ENCODE measurements at regions not wholly inside any gene's neighbourhood (a gene's known extent, or its start where the extent isn't known, plus 50 kb on each side); places are given as distances from the start of the nearest gene placed in this dataset.
A peak's percentile ranks its signal among the peaks of the same experiment; 100 is the strongest.

DNA sequence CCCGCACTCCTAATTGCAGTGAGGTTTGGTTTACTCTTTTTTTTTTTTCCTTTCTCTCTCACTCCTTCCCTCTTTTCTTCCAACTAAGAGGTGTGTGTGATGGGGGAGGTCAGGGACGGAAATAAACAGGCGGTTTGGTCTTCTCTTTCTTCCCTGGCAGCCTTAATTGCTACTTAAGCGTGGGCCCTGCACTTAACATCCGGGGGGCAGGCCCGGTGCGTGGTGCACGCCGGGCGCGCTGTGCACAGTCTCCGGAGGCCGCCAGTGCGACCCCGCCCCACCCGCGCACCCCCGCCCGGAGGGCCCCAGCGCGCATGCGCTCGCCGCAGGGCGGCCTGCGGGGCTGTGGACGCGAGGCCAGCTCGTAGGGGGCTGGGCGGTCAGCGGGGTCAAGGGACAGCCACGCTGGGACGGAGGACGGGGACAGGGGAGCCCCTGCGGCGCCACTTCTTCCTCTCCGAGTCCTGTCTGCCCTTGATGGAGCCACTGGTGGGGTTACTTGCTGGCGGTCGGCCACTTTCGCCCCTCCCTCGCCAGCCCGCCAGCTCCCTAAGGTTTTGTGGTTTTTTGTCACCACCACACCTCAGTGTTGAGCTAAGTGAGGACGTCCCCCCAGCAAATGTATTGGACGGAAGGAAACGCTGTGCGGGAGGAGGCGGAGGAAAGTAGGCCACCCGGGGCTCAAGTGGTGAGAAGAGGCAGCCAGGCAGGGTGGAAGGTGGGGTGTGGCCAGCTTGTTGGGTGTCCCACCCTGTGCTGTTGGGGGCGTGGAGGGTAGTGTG lies 120.9 kb downstream of the MRM1 start:
- Histone ChIP-seq H3K36me3 (no peaks in the 10 kb centered on the region), H3K4me1 (peaks cover 0 to 12% (median 7%) of the 10 kb centered on the region in 4 donors), H3K4me3 (peak overlapping the region; percentile 30 to 55), H3K27me3 (peaks cover 0 to 52% of the 10 kb centered on the region in 2 donors), H3K9me3 (no peaks in the 10 kb centered on the region), H3K27ac (no peak overlapping the region)
- intact Hi-C loops (cut with DNase I; ENCODE audit: low total_unique reads) = no loop called here
- TF ChIP-seq, protein P1, sequence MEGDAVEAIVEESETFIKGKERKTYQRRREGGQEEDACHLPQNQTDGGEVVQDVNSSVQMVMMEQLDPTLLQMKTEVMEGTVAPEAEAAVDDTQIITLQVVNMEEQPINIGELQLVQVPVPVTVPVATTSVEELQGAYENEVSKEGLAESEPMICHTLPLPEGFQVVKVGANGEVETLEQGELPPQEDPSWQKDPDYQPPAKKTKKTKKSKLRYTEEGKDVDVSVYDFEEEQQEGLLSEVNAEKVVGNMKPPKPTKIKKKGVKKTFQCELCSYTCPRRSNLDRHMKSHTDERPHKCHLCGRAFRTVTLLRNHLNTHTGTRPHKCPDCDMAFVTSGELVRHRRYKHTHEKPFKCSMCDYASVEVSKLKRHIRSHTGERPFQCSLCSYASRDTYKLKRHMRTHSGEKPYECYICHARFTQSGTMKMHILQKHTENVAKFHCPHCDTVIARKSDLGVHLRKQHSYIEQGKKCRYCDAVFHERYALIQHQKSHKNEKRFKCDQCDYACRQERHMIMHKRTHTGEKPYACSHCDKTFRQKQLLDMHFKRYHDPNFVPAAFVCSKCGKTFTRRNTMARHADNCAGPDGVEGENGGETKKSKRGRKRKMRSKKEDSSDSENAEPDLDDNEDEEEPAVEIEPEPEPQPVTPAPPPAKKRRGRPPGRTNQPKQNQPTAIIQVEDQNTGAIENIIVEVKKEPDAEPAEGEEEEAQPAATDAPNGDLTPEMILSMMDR (IDR thresholded peaks at IDR 0.05) = no peak
- DNase-seq = no peak

DNA sequence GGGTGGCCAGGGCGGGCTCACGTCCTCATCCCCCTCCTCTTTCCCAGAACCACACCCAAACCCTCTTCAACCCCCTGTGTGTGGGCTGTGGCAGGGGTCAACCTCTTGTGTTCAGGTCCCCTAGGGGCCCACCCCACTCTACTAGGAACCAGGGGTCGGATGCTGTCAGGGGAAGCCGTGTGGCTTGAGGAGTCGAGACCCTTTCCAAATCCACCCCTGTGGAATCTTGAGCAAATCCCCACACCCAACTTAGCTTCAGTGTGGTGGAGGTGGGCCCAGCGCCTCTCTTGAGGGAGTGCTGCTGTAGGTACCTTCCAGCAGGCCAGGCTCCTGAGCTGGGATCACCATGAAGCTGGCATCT lies 121.5 kb downstream of the MRM1 start:
- intact Hi-C loops (cut with DNase I; ENCODE audit: low total_unique reads) = no loop called here
- Histone ChIP-seq H3K36me3 (no peaks in the 10 kb centered on the region), H3K27ac (no peak overlapping the region), H3K4me3 (peak overlapping the region in 1 of 2 donors; percentile 55), H3K27me3 (peaks cover 0 to 58% of the 10 kb centered on the region in 2 donors), H3K4me1 (peaks cover 0 to 12% (median 7%) of the 10 kb centered on the region in 4 donors), H3K9me3 (no peaks in the 10 kb centered on the region)
- TF ChIP-seq, protein P1 (IDR thresholded peaks at IDR 0.05) = no peak
- no peak for DNase-seq

DNA sequence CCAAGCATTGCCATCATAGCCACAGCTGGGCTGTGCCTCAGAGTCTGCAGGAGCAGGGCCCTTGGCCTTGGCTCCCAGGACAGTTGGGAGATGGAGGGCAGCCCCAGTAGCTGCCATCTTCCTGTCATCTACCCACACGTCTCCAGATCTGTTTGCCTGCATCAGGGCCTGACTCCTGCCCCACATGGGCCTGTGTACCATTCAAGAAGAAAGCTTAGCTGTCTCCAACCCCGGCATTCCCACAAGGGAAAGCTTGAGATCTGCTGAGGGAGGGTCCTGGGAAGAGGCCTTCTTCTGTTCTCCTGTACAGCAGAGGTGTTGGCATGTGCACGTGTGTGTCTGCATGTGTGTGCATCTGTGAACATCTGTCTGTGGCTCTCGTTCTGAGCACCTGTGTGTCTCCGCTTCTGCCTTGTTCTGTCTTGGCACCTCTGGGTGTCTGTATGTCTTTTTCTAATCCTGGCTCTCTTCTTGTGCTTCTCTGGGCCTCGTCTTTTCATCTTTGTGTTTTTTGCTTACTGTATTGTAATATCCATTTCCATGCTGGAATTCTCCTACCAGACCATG lies 122.2 kb downstream of the MRM1 start:
- Histone ChIP-seq H3K4me1 (peaks cover 0 to 12% (median 7%) of the 10 kb centered on the region in 4 donors), H3K4me3 (no peak overlapping the region), H3K9me3 (no peaks in the 10 kb centered on the region), H3K27me3 (peaks cover 0 to 59% of the 10 kb centered on the region in 2 donors), H3K36me3 (no peaks in the 10 kb centered on the region), H3K27ac (no peak overlapping the region)
- no peak for DNase-seq
- intact Hi-C loops (cut with DNase I; ENCODE audit: low total_unique reads) = no loop called here
- TF ChIP-seq, protein P1 (IDR thresholded peaks at IDR 0.05) = no peak

- Histone ChIP-seq H3K36me3 (no peaks in the 10 kb centered on the region), H3K4me1 (peaks cover 0 to 14% (median 7%) of the 10 kb centered on the region in 4 donors), H3K27me3 (peaks cover 0 to 83% of the 10 kb centered on the region in 2 donors), H3K27ac (no peak overlapping the region), H3K4me3 (no peak overlapping the region), H3K9me3 (no peaks in the 10 kb centered on the region)
- TF ChIP-seq, protein P1 (IDR thresholded peaks at IDR 0.05) = no peak
- DNase-seq = no peak
- intact Hi-C loops (cut with DNase I; ENCODE audit: low total_unique reads) = no loop called here
Observed at GRCh38 chr17:36726199-36726598, 124.8 kb downstream of the MRM1 start.

DNA sequence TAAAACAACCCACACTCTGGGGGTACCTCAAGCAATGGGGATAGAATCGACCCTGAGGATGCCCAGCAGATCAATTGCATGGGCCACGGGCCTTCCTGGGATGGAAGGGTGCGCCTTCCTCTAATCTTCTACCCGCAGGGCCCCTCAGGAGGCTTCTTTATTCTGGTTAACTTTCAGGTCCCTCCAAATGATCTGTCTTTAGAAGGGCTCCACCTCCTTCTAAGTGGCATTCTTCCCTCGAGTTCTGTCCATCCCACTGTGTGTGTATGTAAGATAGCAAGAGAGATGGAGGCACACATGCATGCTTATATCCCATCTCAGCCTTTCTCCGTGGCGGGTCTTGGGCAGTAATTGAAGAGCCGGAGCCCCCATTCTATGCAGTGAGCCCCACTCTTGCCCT lies 125.7 kb downstream of the MRM1 start:
- Histone ChIP-seq H3K27ac (no peak overlapping the region), H3K9me3 (no peaks in the 10 kb centered on the region), H3K4me1 (peaks cover 0 to 16% (median 6%) of the 10 kb centered on the region in 4 donors), H3K4me3 (no peak overlapping the region), H3K36me3 (no peaks in the 10 kb centered on the region), H3K27me3 (peaks cover 0 to 91% of the 10 kb centered on the region in 2 donors)
- no peak for DNase-seq
- TF ChIP-seq, protein P1 (IDR thresholded peaks at IDR 0.05) = no peak
- intact Hi-C loops (cut with DNase I; ENCODE audit: low total_unique reads) = no loop called here
